ENCODE measurements at regions not wholly inside any gene's neighbourhood (a gene's known extent, or its start where the extent isn't known, plus 50 kb on each side); places are given as distances from the start of the nearest gene placed in this dataset.
"Not testable (repeated sequence)": the region's sequence is repeated elsewhere in the genome, so short reads cannot be mapped to it uniquely, and the experiment has no call there.

- H3K27ac Mint-ChIP-seq (ENCODE audit: unreplicated experiment); H3K36me3 ChIP-seq (ENCODE audit: control insufficient read depth, insufficient read depth, low read length); H3K9me3 ChIP-seq; H3K4me1 ChIP-seq; H3K36me3 Mint-ChIP-seq (ENCODE audit: insufficient read depth, unreplicated experiment); CTCF ChIA-PET; H3K4me1 Mint-ChIP-seq (ENCODE audit: low read depth, unreplicated experiment); POLR2A ChIA-PET; H3K27me3 ChIP-seq (replicated peaks; ENCODE audit: control insufficient read depth, insufficient read depth, low read length); BruUV-seq (replicated peaks); H3K4me3 Mint-ChIP-seq (ENCODE audit: unreplicated experiment); H3K9me3 Mint-ChIP-seq (ENCODE audit: unreplicated experiment); H3K4me3 ChIP-seq (ENCODE audit: low read depth, low read length); H3K27me3 Mint-ChIP-seq (ENCODE audit: insufficient read depth, unreplicated experiment): not testable (repeated sequence)
- peak; percentile 42 to 46 for DNase-seq
- TF ChIP-seq, protein P1, sequence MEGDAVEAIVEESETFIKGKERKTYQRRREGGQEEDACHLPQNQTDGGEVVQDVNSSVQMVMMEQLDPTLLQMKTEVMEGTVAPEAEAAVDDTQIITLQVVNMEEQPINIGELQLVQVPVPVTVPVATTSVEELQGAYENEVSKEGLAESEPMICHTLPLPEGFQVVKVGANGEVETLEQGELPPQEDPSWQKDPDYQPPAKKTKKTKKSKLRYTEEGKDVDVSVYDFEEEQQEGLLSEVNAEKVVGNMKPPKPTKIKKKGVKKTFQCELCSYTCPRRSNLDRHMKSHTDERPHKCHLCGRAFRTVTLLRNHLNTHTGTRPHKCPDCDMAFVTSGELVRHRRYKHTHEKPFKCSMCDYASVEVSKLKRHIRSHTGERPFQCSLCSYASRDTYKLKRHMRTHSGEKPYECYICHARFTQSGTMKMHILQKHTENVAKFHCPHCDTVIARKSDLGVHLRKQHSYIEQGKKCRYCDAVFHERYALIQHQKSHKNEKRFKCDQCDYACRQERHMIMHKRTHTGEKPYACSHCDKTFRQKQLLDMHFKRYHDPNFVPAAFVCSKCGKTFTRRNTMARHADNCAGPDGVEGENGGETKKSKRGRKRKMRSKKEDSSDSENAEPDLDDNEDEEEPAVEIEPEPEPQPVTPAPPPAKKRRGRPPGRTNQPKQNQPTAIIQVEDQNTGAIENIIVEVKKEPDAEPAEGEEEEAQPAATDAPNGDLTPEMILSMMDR (IDR thresholded peaks at IDR 0.05; ENCODE audit: insufficient read depth in 1 of 2, low read depth in 1 of 2, low read length in 1 of 2, severe bottlenecking in 1 of 2, unreplicated experiment in 1 of 2) = peak; percentile 7 to 33
- intact Hi-C loops (cut with micrococcal nuclease; ENCODE audit: unreplicated experiment) = loop anchor here (5.0 to 10.0 kb wide), 3 partner anchors 519 to 1702 kb away; no protein-coding TSS in a partner anchor
These were observed 775.1 kb downstream of the EPHA7 start for GRCh38 chr6:92644104-92644791.

- Histone ChIP-seq H3K4me1 (no peaks in the 10 kb centered on the region), H3K36me3 (ENCODE audit: control insufficient read depth, insufficient read depth, low read length) (no peaks in the 10 kb centered on the region), H3K27me3 (replicated peaks; ENCODE audit: control insufficient read depth, insufficient read depth, low read length) (no peaks in the 10 kb centered on the region), H3K9me3 (no peaks in the 10 kb centered on the region), H3K4me3 (ENCODE audit: low read depth, low read length) (no peak overlapping the region)
- CTCF ChIA-PET = no interaction called here
- TF ChIP-seq, protein P1 (IDR thresholded peaks at IDR 0.05; ENCODE audit: insufficient read depth in 1 of 2, low read depth in 1 of 2, low read length in 1 of 2, severe bottlenecking in 1 of 2, unreplicated experiment in 1 of 2) = no peak
- H3K27me3 Mint-ChIP-seq (ENCODE audit: insufficient read depth, unreplicated experiment) = peaks cover 3% of the 10 kb centered on the region
- H3K27ac Mint-ChIP-seq (ENCODE audit: unreplicated experiment) = no peak overlapping the region
- BruUV-seq (replicated peaks) = no TSS peak
- no peaks in the 10 kb centered on the region for H3K9me3 Mint-ChIP-seq (ENCODE audit: unreplicated experiment)
- H3K4me3 Mint-ChIP-seq (ENCODE audit: unreplicated experiment) = no peak overlapping the region
- intact Hi-C loops (cut with micrococcal nuclease; ENCODE audit: unreplicated experiment) = no loop called here
- no peaks in the 10 kb centered on the region for H3K4me1 Mint-ChIP-seq (ENCODE audit: low read depth, unreplicated experiment)
- POLR2A ChIA-PET = no interaction called here
- no peak for DNase-seq
- H3K36me3 Mint-ChIP-seq (ENCODE audit: insufficient read depth, unreplicated experiment) = no peaks in the 10 kb centered on the region
These were observed 783.7 kb downstream of the EPHA7 start for GRCh38 chr6:92635553-92636153.

- BruUV-seq (replicated peaks) = no TSS peak
- H3K27me3 Mint-ChIP-seq (ENCODE audit: insufficient read depth, unreplicated experiment) = peaks cover 3% of the 10 kb centered on the region
- TF ChIP-seq, protein P1 (IDR thresholded peaks at IDR 0.05; ENCODE audit: insufficient read depth in 1 of 2, low read depth in 1 of 2, low read length in 1 of 2, severe bottlenecking in 1 of 2, unreplicated experiment in 1 of 2) = no peak
- Histone ChIP-seq H3K36me3 (ENCODE audit: control insufficient read depth, insufficient read depth, low read length) (no peaks in the 10 kb centered on the region), H3K9me3 (no peaks in the 10 kb centered on the region), H3K4me3 (ENCODE audit: low read depth, low read length) (no peak overlapping the region), H3K27me3 (replicated peaks; ENCODE audit: control insufficient read depth, insufficient read depth, low read length) (no peaks in the 10 kb centered on the region), H3K4me1 (no peaks in the 10 kb centered on the region)
- POLR2A ChIA-PET = no interaction called here
- intact Hi-C loops (cut with micrococcal nuclease; ENCODE audit: unreplicated experiment) = no loop called here
- no peaks in the 10 kb centered on the region for H3K36me3 Mint-ChIP-seq (ENCODE audit: insufficient read depth, unreplicated experiment)
- no peaks in the 10 kb centered on the region for H3K9me3 Mint-ChIP-seq (ENCODE audit: unreplicated experiment)
- H3K4me3 Mint-ChIP-seq (ENCODE audit: unreplicated experiment) = no peak overlapping the region
- CTCF ChIA-PET = no interaction called here
- no peak for DNase-seq
- no peak overlapping the region for H3K27ac Mint-ChIP-seq (ENCODE audit: unreplicated experiment)
- no peaks in the 10 kb centered on the region for H3K4me1 Mint-ChIP-seq (ENCODE audit: low read depth, unreplicated experiment)
These were observed 784.8 kb downstream of the EPHA7 start for GRCh38 chr6:92634561-92634960.

Data from Caco-2 (cell line).